Thoracic aorta (tissue), 2 donors: ENCODE measurements at regions not wholly inside any gene's neighbourhood (a gene's known extent, or its start where the extent isn't known, plus 50 kb on each side); places are given as distances from the start of the nearest gene placed in this dataset.

ENCODE experiments used
- ATAC-seq: fragments of 150-250 bp; one replicate; pipeline ENCODE4 v1.8.0; 2017; ENCODE audit warnings: low read depth; ENCODE audit not compliant: insufficient number of reproducible peaks, low FRiP score
- DNase-seq: peaks from one replicate; pipeline ENCODE4 v3.0.0-alpha.2; 2020; ENCODE audit warnings: low spot score
- H3K27ac ChIP-seq, 2 donors: fragments of 200-600 bp; sonication (generic); 1 replicate in 1 of 2; 2 replicates in 1 of 2; pipeline ENCODE4 v1.5.1; 2016; ENCODE audit warnings: mild to moderate bottlenecking in 2 of 2, moderate library complexity in 2 of 2
- H3K27me3 ChIP-seq: fragments of 200-600 bp; sonication (generic); replicated peaks from 2 replicates; pipeline ENCODE4 v1.6.0; 2016; ENCODE audit warnings: mild to moderate bottlenecking; ENCODE audit not compliant: insufficient read depth
- H3K36me3 ChIP-seq: fragments of 200-600 bp; sonication (generic); one replicate; pipeline ENCODE4 v1.5.1; 2016
- H3K4me1 ChIP-seq, 2 donors: fragments of 200-600 bp; sonication (generic); 1 replicate in 1 of 2; 2 replicates in 1 of 2; pipeline versions ENCODE4 v1.5.1 to v1.6.0; 2016; ENCODE audit warnings: low read depth in 2 of 2, mild to moderate bottlenecking in 1 of 2; ENCODE audit not compliant: control insufficient read depth in 1 of 2
- H3K4me3 ChIP-seq: fragments of 200-600 bp; sonication (generic); 2 replicates; pipeline ENCODE4 v1.5.1; 2016; ENCODE audit warnings: mild to moderate bottlenecking
- H3K9me3 ChIP-seq: fragments of 200-600 bp; sonication (generic); 2 replicates; pipeline ENCODE4 v1.5.1; 2016
- TF ChIP-seq, protein P1 (sequence below): fragments of 200-600 bp; sonication (generic); IDR thresholded peaks from one replicate; pipeline ENCODE4 v1.5.1; 2019; ENCODE audit warnings: antibody characterized with exemption

- Histone ChIP-seq H3K27me3 (no peaks in the 10 kb centered on the region), H3K27ac (no peak overlapping the region), H3K4me1 (peaks cover 3 to 8% of the 10 kb centered on the region in 2 donors), H3K4me3 (no peak overlapping the region), H3K9me3 (no peaks in the 10 kb centered on the region), H3K36me3 (no peaks in the 10 kb centered on the region)
- no peak for DNase-seq
- ATAC-seq, result no peak
- TF ChIP-seq, protein P1, sequence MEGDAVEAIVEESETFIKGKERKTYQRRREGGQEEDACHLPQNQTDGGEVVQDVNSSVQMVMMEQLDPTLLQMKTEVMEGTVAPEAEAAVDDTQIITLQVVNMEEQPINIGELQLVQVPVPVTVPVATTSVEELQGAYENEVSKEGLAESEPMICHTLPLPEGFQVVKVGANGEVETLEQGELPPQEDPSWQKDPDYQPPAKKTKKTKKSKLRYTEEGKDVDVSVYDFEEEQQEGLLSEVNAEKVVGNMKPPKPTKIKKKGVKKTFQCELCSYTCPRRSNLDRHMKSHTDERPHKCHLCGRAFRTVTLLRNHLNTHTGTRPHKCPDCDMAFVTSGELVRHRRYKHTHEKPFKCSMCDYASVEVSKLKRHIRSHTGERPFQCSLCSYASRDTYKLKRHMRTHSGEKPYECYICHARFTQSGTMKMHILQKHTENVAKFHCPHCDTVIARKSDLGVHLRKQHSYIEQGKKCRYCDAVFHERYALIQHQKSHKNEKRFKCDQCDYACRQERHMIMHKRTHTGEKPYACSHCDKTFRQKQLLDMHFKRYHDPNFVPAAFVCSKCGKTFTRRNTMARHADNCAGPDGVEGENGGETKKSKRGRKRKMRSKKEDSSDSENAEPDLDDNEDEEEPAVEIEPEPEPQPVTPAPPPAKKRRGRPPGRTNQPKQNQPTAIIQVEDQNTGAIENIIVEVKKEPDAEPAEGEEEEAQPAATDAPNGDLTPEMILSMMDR, result no peak
Measured at GRCh38 chr6:119544325-119545175, 195.0 kb upstream of the MAN1A1 start.

GRCh38 chr6:119543332-119543731, 193.8 kb upstream of the MAN1A1 start:
- Histone ChIP-seq H3K27me3 (no peaks in the 10 kb centered on the region), H3K9me3 (no peaks in the 10 kb centered on the region), H3K4me1 (peaks cover 3 to 8% of the 10 kb centered on the region in 2 donors), H3K4me3 (no peak overlapping the region), H3K27ac (no peak overlapping the region), H3K36me3 (no peaks in the 10 kb centered on the region)
- DNase-seq (no peak), ATAC-seq (no peak)
- TF ChIP-seq, protein P1, result no peak

DNA sequence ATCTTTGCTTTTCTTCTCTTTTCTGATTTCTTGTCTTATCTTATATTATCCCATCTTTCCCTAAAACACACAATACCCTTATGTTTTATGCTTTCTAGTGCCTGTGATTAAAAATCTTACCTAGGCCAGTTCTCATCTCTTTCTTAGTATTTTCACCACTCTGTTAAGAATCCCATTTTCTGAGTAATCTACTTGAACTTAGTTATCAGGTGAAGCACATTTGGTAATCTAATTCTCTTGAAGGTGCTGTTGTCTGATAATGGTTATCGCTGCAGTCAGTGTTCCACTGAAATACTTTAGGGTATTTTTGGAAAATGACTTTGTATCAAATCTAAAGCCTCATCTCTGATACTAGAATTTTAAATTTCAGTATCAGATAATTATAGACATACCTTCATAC, 192.5 kb upstream of the MAN1A1 start:
- H3K27ac ChIP-seq, result no peak overlapping the region

GRCh38 chr6:119541132-119541905, 191.8 kb upstream of the MAN1A1 start:
- Histone ChIP-seq H3K27ac (no peak overlapping the region), H3K9me3 (no peaks in the 10 kb centered on the region), H3K4me1 (peaks cover 3 to 8% of the 10 kb centered on the region in 2 donors), H3K36me3 (no peaks in the 10 kb centered on the region), H3K4me3 (no peak overlapping the region), H3K27me3 (no peaks in the 10 kb centered on the region)
- ATAC-seq, result peak; percentile 40
- TF ChIP-seq, protein P1, result no peak
- no peak for DNase-seq

More for the DNA sequence above, 192.5 kb upstream of the MAN1A1 start:
- DNase-seq (no peak), ATAC-seq (no peak)
- TF ChIP-seq, protein P1, result no peak
- Histone ChIP-seq H3K4me3 (no peak overlapping the region), H3K9me3 (no peaks in the 10 kb centered on the region), H3K36me3 (no peaks in the 10 kb centered on the region), H3K27me3 (no peaks in the 10 kb centered on the region), H3K4me1 (peaks cover 3 to 8% of the 10 kb centered on the region in 2 donors)

DNA sequence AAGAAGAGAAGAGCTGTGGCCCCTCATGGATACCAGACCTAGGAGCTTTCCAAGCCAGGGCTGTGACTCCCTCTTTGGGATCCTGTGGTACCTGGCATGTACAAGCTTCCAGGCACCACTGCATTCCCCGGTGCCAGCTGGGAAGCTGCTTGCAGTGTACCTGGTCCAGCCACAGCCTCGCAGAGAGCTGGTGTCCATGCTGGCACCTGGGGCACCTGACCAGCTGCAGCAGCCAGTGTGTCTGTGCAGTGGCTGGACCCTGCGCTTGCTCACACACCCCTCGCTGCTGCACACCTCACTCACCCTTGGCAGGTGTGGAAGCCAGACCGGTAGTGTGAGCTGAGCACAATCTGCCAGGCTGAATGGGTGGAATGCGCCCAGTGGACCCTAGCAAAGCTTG, 190.9 kb upstream of the MAN1A1 start:
- Histone ChIP-seq H3K9me3 (no peaks in the 10 kb centered on the region), H3K27me3 (no peaks in the 10 kb centered on the region), H3K4me3 (no peak overlapping the region), H3K36me3 (no peaks in the 10 kb centered on the region), H3K4me1 (peaks cover 3 to 8% of the 10 kb centered on the region in 2 donors), H3K27ac (no peak overlapping the region)
- ATAC-seq (no peak), DNase-seq (no peak)
- TF ChIP-seq, protein P1, result no peak
